Lower lobe of right lung (tissue), 2 donors: ENCODE measurements at regions not wholly inside any gene's neighbourhood (a gene's known extent, or its start where the extent isn't known, plus 50 kb on each side); places are given as distances from the start of the nearest gene placed in this dataset.

Experiments used
- ATAC-seq, 2 donors: fragments of 200-7000 bp; cut with Tn5 transposase; one replicate each; pipeline ENCODE4 v1.9.1; 2020 to 2022; ENCODE audit warnings: mild to moderate bottlenecking in 2 of 2, moderate library complexity in 2 of 2
- DNase-seq: peaks from one replicate; pipeline ENCODE4 v3.0.0-alpha.2; 2020
- H3K27ac ChIP-seq: fragments of 200-600 bp; one replicate; pipeline ENCODE4 v1.8.0; 2022
- H3K27me3 ChIP-seq: fragments of 200-600 bp; one replicate; pipeline ENCODE4 v1.8.0; 2022; ENCODE audit warnings: low read depth
- H3K36me3 ChIP-seq: fragments of 200-600 bp; one replicate; pipeline ENCODE4 v1.8.0; 2022; ENCODE audit warnings: mild to moderate bottlenecking
- H3K4me1 ChIP-seq: fragments of 200-600 bp; one replicate; pipeline ENCODE4 v1.8.0; 2022
- H3K4me3 ChIP-seq: fragments of 200-600 bp; one replicate; pipeline ENCODE4 v1.8.0; 2022; ENCODE audit warnings: mild to moderate bottlenecking
- H3K9me3 ChIP-seq: fragments of 200-600 bp; one replicate; pipeline ENCODE4 v1.8.0; 2022
- CTCF ChIP-seq: fragments of 200-600 bp; IDR thresholded peaks from one replicate; pipeline ENCODE4 v1.8.0; 2022; ENCODE audit warnings: antibody characterized with exemption, mild to moderate bottlenecking
- intact Hi-C: fragments of 100-400 bp; cut with DNase I; formaldehyde crosslinking; loops from one replicate; pipeline ENCODE4 v1.11.0; 2022
- donor health status: DM: no; HTN: yes; CAD: no; lungs with severe emphysema.

- peaks cover 25% of the 10 kb centered on the region for H3K4me1 ChIP-seq
- ATAC-seq (no peak), DNase-seq (no peak)
- TF ChIP-seq CTCF = no peak
- H3K27ac ChIP-seq = peak overlapping the region; percentile 69
- no peaks in the 10 kb centered on the region for H3K27me3 ChIP-seq
- intact Hi-C loops = no loop called here
- H3K36me3 ChIP-seq = no peaks in the 10 kb centered on the region
- no peaks in the 10 kb centered on the region for H3K9me3 ChIP-seq
- no peak overlapping the region for H3K4me3 ChIP-seq
Measured at GRCh38 chr2:238729261-238729935, 118.5 kb upstream of the TWIST2 start.

- intact Hi-C loops = no loop called here
- no peak overlapping the region for H3K27ac ChIP-seq
- TF ChIP-seq CTCF = no peak
- H3K4me1 ChIP-seq = peaks cover 25% of the 10 kb centered on the region
- ATAC-seq (no peak), DNase-seq (no peak)
- no peaks in the 10 kb centered on the region for H3K27me3 ChIP-seq
- H3K4me3 ChIP-seq = no peak overlapping the region
- no peaks in the 10 kb centered on the region for H3K36me3 ChIP-seq
- no peaks in the 10 kb centered on the region for H3K9me3 ChIP-seq
Measured at GRCh38 chr2:238730001-238730669, 117.8 kb upstream of the TWIST2 start.

DNA sequence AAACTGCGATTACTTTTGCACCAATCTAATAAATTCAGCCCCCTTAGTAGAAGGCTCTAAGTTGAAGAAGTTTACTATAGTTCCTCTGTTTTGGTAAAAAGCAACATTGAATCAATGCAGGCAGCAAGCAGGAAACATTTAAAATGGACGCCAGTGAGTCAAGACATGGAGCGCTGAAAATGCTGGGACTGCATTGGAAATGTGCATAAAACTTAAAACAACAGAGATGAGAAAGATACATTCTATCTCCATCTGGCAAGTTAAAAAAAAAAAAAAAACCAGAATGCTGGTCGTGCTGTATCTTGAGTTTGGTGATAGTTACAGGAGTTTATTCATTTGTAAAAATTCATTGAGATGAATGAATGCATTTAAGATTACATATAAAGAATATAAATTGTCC lies 117.0 kb upstream of the TWIST2 start:
- intact Hi-C loops = no loop called here
- ATAC-seq (no peak), DNase-seq (no peak)
- Histone ChIP-seq H3K4me3 (no peak overlapping the region), H3K4me1 (peaks cover 25% of the 10 kb centered on the region), H3K9me3 (no peaks in the 10 kb centered on the region), H3K27me3 (no peaks in the 10 kb centered on the region), H3K36me3 (no peaks in the 10 kb centered on the region), H3K27ac (no peak overlapping the region)
- TF ChIP-seq CTCF = no peak

GRCh38 chr2:238731961-238732360 lies 115.9 kb upstream of the TWIST2 start:
- H3K4me1 ChIP-seq = peaks cover 25% of the 10 kb centered on the region
- TF ChIP-seq CTCF = no peak
- H3K27ac ChIP-seq = no peak overlapping the region
- H3K4me3 ChIP-seq = no peak overlapping the region
- H3K36me3 ChIP-seq = no peaks in the 10 kb centered on the region
- intact Hi-C loops = no loop called here
- no peaks in the 10 kb centered on the region for H3K9me3 ChIP-seq
- DNase-seq (no peak), ATAC-seq (peak in 1 of 2 donors; percentile 58)
- no peaks in the 10 kb centered on the region for H3K27me3 ChIP-seq

DNA sequence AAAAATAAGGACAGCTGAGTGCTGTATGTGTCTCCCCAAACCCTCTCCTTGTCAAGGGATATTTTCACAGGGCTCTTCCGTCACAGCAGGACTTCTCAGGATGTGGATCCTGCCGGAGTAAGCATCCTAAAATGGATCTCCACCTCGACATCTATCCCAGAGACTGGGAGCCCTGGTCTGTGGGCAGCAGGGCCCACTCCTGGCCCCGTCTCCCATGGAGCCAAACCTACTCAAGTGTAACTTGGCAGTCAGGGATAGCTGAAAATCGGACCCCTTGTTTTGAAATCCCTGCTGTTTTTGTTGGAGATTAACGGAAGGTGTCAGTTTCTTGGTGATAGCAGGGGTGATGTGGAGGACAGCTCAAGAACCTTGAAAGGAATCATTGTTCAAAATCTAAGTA lies 109.0 kb upstream of the TWIST2 start:
- Histone ChIP-seq H3K4me3 (no peak overlapping the region), H3K27me3 (no peaks in the 10 kb centered on the region), H3K36me3 (no peaks in the 10 kb centered on the region), H3K9me3 (no peaks in the 10 kb centered on the region), H3K27ac (no peak overlapping the region), H3K4me1 (no peaks in the 10 kb centered on the region)
- no peak for DNase-seq
- intact Hi-C loops = no loop called here
- ATAC-seq = no peak
- TF ChIP-seq CTCF = no peak
